ENCODE measurements at regions not wholly inside any gene's neighbourhood (a gene's known extent, or its start where the extent isn't known, plus 50 kb on each side); places are given as distances from the start of the nearest gene placed in this dataset.

- TF ChIP-seq CTCF (IDR thresholded peaks at IDR 0.05): no peak
- TF ChIP-seq SIN3A (IDR thresholded peaks at IDR 0.05; ENCODE audit: borderline replicate concordance, insufficient read depth, low read depth, low read length): no peak
- TF ChIP-seq POLR2AphosphoS5 (IDR thresholded peaks at IDR 0.05; ENCODE audit: low read depth, low read length): no peak
- no peak for TF ChIP-seq REST (IDR thresholded peaks at IDR 0.05; ENCODE audit: insufficient read depth in 1 of 2, low read depth in 2 of 2, low read length in 1 of 2)
- no peak for TF ChIP-seq TCF7L2 (IDR thresholded peaks at IDR 0.05; ENCODE audit: low read depth, low read length)
These were observed 435.9 kb downstream of the CD83 start for GRCh38 chr6:14553515-14553914.
